HG03520 (cell line): ENCODE measurements at regions not wholly inside any gene's neighbourhood (a gene's known extent, or its start where the extent isn't known, plus 50 kb on each side); places are given as distances from the start of the nearest gene placed in this dataset.

Experiments used
- ATAC-seq: cut with Tn5 transposase; IDR thresholded peaks from one replicate; pipeline ENCODE4 v1.9.1; 2021; ENCODE audit warnings: mild to moderate bottlenecking, moderate library complexity; ENCODE audit not compliant: unreplicated experiment

- no peak for ATAC-seq
Measured at GRCh38 chr5:152271420-152271819, 133.7 kb downstream of the NMUR2 start.

GRCh38 chr5:152270096-152270495 is 135.0 kb downstream of the NMUR2 start:
- ATAC-seq: no peak

- ATAC-seq: no peak
Measured at GRCh38 chr5:152269533-152269932, 135.5 kb downstream of the NMUR2 start.

GRCh38 chr5:152264645-152265254 is 140.3 kb downstream of the NMUR2 start:
- ATAC-seq: no peak

- ATAC-seq: no peak
Measured at GRCh38 chr5:152262667-152263066, 142.4 kb downstream of the NMUR2 start.

- ATAC-seq: no peak
Measured at GRCh38 chr5:152260940-152261339, 144.1 kb downstream of the NMUR2 start.

- no peak for ATAC-seq
Measured at GRCh38 chr5:152259702-152260101, 145.4 kb downstream of the NMUR2 start.

GRCh38 chr5:152256580-152256979 is 148.5 kb downstream of the NMUR2 start:
- no peak for ATAC-seq

- ATAC-seq: no peak
Measured at GRCh38 chr5:152255411-152255810, 149.7 kb downstream of the NMUR2 start.

GRCh38 chr5:152247850-152248385 is 157.2 kb downstream of the NMUR2 start:
- ATAC-seq: no peak

- ATAC-seq: no peak
Measured at GRCh38 chr5:152246401-152246800, 158.7 kb downstream of the NMUR2 start.

- ATAC-seq: no peak
Measured at GRCh38 chr5:152237531-152237930, 167.5 kb downstream of the NMUR2 start.

GRCh38 chr5:152226191-152226590 is 178.9 kb downstream of the NMUR2 start:
- no peak for ATAC-seq

GRCh38 chr5:152221721-152222629 is 183.1 kb downstream of the NMUR2 start:
- no peak for ATAC-seq

- ATAC-seq: no peak
Measured at GRCh38 chr5:152218694-152219093, 186.4 kb downstream of the NMUR2 start.

GRCh38 chr5:152205804-152206203 is 199.3 kb downstream of the NMUR2 start:
- ATAC-seq: no peak

GRCh38 chr5:152202321-152202720 is 202.8 kb downstream of the NMUR2 start:
- no peak for ATAC-seq

GRCh38 chr5:152193391-152194107 is 211.5 kb downstream of the NMUR2 start:
- ATAC-seq: no peak

- ATAC-seq: no peak
Measured at GRCh38 chr5:152188251-152188650, 216.8 kb downstream of the NMUR2 start.

GRCh38 chr5:152187668-152188067 is 217.4 kb downstream of the NMUR2 start:
- ATAC-seq: no peak

- ATAC-seq: no peak
Measured at GRCh38 chr5:152185547-152186245, 219.4 kb downstream of the NMUR2 start.
